Prostate gland (tissue), 2 donors: ENCODE measurements at regions not wholly inside any gene's neighbourhood (a gene's known extent, or its start where the extent isn't known, plus 50 kb on each side); places are given as distances from the start of the nearest gene placed in this dataset.

Source experiments
- CTCF ChIP-seq, 4 experiments: fragments of 200-600 bp in 2 of 4; fragments of 450-650 bp in 2 of 4; sonication (generic) in 2 of 4; IDR thresholded peaks; 1 replicate in 3 of 4; 2 replicates in 1 of 4; pipeline ENCODE4 v1.5.1; 2016 to 2019; ENCODE audit warnings: antibody characterized with exemption in 4 of 4, mild to moderate bottlenecking in 2 of 4, moderate library complexity in 2 of 4
- POLR2A ChIP-seq: fragments of 450-650 bp; IDR thresholded peaks from one replicate; pipeline ENCODE4 v1.6.1; 2016; ENCODE audit warnings: antibody characterized with exemption, mild to moderate bottlenecking
- POLR2AphosphoS5 ChIP-seq: sonication (generic); formaldehyde crosslinking; IDR thresholded peaks from one replicate; pipeline ENCODE4 v1.6.1; 2017; ENCODE audit warnings: antibody characterized with exemption

DNA sequence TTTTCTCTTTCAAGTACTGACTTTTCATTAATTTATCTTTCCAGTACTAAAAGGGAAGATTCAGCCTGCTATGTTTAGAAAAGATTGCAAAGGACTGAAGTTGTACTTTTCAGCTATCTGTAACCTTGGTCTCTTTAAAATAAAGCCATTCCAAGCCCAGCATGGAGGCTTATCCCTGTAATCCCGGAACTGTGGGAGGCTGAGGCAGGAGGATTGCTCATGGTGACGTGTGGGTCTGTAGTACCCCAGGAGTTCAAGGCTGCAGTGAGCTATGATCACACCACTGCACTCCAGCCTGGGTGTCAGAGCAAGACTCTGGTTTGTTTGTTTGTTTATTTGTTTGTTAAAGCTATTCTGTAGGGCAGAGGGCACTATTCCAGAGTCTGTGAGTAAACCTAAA lies 50.6 kb upstream of the TMEM170B start:
- TF ChIP-seq POLR2A (no peak), CTCF (IDR thresholded peaks at IDR 0.05) (no peak), POLR2AphosphoS5 (no peak)
